HG03571 (cell line): ENCODE measurements at regions not wholly inside any gene's neighbourhood (a gene's known extent, or its start where the extent isn't known, plus 50 kb on each side); places are given as distances from the start of the nearest gene placed in this dataset.

Experiments used
- ATAC-seq: cut with Tn5 transposase; IDR thresholded peaks from one replicate; pipeline ENCODE4 v1.9.1; 2021; ENCODE audit not compliant: unreplicated experiment

- no peak for ATAC-seq
Measured at GRCh38 chr2:156165742-156166141, 166.8 kb downstream of the NR4A2 start.

DNA sequence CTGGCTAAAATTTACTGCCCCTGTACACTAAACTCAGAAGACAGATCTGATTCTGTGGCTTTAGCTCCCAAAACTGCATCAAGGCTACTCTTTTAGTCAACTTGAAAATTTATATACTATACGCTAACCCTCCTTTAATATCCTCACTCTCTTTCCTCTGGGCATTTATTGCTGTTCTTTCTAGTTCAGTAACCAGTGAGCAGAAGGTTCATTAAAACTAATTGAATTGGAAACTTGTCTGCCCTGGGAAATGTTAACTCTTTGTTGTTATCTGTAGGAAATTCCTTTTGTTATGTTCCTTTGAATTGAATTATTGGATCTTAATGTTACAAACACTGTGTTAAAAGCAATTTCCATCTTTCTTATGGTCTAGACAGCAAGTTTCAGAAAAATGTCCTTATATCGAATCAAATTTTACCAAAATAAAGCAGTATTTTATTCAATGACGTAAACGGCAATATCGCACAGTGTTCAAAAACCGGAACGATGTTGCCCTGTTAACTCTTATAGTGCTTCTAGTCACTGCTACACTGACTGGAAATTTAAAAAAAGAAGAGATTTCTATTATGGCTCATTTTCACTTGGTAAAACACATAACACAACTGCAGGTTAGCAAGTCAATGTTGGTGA is 168.3 kb downstream of the NR4A2 start:
- no peak for ATAC-seq

- no peak for ATAC-seq
Measured at GRCh38 chr2:156158808-156159207, 173.7 kb downstream of the NR4A2 start.

GRCh38 chr2:156157670-156158069 is 174.9 kb downstream of the NR4A2 start:
- ATAC-seq: no peak

DNA sequence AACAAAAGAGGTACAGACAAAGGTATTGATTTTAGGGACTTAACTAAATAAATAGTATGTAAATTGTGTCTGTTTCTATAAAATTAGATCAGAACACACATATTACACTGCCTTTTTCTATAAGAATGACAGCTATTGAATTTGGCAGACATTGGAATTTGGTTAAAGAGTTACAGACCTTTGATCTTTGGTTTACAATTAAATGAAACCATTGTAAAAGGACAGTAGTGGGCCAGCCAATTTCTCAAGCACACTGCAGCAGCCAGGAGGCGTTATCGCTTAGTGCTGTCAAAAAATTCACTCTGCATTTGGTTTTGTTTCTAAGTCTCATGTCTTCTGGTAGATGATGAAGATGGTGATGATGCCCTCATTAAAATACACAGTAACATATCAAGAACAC is 175.9 kb downstream of the NR4A2 start:
- ATAC-seq: no peak

DNA sequence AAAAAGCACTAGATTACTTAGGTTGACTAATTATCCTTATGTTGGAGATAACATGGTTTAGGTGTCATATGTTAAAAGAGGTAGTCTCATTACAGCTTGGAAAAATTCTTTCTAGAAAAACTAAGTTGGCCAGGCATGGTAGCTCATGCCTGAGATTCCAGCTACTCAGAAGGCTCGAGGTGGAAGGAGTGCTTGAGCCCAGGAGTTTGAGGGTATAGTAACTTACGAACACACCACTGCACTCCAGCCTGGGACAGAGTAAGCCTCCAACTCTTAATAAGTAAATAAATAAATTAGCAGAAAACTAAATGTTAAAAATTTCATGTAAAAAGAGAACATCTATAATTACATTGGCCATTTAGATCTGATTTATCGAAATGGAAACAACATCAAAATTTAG is 177.2 kb downstream of the NR4A2 start:
- no peak for ATAC-seq

- no peak for ATAC-seq
Measured at GRCh38 chr2:156151351-156151750, 181.2 kb downstream of the NR4A2 start.

GRCh38 chr2:156147594-156148330 is 184.8 kb downstream of the NR4A2 start:
- ATAC-seq: peak; percentile 43

- no peak for ATAC-seq
Measured at GRCh38 chr2:156145976-156146375, 186.5 kb downstream of the NR4A2 start.

GRCh38 chr2:156145469-156145868 is 187.1 kb downstream of the NR4A2 start:
- no peak for ATAC-seq

GRCh38 chr2:156136566-156136965 is 196.0 kb downstream of the NR4A2 start:
- ATAC-seq: no peak

GRCh38 chr2:156134887-156135286 is 197.6 kb downstream of the NR4A2 start:
- ATAC-seq: no peak

DNA sequence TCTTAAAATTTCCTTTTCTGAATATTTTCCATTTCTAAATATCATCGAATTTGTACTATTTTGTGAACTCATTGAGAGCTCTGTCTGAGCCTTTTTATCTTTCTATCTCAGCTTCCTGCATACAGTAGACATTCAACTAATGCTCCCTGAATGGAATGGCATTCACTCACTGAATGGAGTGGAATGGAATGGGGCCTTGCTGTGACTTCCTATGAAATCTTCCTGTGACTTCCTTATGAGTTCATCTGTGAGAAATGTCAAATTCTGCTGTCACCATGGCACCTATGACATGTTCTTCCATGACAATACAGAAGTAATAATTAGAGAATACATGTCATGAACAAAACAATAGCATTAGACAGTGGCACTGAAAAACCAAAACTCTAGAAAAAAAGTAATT is 199.6 kb downstream of the NR4A2 start:
- no peak for ATAC-seq

- no peak for ATAC-seq
Measured at GRCh38 chr2:156132130-156132529, 200.4 kb downstream of the NR4A2 start.

DNA sequence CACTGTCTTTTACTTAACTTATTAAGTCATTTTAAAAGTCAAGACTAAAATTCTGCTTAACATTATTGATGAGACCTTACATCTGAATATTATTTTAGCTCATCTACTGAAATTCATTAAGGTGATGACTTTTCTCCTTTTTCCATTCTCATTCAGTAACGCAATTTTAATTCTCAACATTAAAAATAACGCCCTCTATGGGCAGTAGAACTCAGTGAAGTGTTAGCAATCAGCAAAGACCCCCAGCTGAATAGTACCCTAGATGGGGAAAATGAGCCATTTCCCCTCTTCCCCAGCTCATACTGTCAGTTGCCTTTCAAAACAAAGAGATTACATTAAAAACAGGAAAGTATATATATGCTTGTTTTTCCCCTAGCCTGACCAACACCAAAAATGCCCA is 203.3 kb downstream of the NR4A2 start:
- no peak for ATAC-seq

GRCh38 chr2:156125018-156125417 is 207.5 kb downstream of the NR4A2 start:
- no peak for ATAC-seq

DNA sequence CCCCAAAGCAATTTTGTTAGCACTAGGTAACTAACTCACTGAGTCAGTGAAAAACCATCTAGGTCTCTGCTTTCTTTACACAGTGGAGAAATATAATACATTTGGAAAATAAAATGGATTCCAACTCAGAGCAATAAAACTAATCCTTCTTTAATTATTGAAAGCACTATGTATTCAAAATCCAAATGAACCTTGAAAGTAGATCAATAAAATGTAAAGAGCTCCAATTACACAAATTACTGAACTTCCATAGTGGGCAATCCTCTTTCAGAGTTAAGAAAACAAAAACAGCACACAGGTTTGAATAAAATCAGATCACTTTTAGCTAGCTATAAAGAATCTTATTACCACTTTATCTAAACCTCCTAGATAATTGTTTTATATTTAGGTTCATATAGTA is 208.1 kb downstream of the NR4A2 start:
- ATAC-seq: no peak

- ATAC-seq: no peak
Measured at GRCh38 chr2:156118753-156119416, 213.6 kb downstream of the NR4A2 start.

DNA sequence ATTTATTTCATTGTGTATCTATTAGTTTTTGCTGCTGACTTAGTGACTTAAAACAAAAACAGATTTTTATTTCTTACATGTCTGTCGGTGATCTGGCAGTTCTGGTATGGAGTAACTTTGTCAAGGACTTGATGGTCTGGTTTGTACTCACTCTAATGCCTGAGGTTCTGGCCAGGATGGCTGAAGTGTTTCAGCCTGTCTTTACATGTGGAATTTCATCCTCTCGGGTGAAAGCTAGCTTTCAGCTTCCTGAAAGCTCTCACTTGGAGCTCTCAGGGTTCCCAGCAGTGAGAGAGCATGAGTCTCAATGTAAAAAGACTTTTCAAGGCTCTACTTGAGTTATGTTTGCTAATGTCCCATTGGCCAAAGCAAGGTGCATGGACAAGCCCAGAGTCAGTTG is 216.4 kb downstream of the NR4A2 start:
- no peak for ATAC-seq

DNA sequence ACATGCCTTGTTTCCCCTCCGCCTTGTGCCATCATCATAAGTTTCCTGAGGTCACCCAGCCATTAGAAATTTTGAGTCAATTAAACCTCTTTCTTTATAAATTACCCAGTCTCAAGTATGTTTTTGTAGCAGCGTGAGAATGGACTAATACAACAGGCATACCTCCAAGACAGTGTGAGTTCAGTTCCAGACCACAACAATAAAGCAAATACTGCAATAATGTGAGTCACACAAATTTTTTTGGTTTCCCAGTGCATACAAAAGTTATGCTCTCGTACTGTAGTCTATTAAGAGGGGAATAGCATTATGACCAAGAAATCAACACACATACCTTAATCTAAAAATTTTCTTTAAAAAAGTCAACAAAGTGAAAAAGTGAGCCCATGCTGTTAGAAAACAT is 217.2 kb downstream of the NR4A2 start:
- ATAC-seq: no peak

DNA sequence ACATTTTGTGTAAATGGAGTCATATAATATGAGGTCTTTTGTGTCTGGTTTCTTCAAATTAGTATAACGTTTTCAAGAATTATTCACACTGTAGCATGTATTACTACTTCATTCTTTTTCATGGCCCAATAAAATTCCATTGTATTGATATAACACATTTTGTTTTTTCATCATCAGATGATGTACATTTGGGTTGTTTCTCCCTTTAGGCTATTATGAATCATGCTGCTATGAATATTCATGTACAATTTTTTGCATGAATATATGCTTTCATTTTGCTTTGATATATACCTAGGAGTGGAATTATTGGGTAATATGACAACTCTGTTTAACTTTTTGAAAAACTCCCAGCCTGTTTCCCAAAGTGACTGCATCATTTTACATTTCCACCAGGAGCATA is 220.2 kb downstream of the NR4A2 start:
- no peak for ATAC-seq

DNA sequence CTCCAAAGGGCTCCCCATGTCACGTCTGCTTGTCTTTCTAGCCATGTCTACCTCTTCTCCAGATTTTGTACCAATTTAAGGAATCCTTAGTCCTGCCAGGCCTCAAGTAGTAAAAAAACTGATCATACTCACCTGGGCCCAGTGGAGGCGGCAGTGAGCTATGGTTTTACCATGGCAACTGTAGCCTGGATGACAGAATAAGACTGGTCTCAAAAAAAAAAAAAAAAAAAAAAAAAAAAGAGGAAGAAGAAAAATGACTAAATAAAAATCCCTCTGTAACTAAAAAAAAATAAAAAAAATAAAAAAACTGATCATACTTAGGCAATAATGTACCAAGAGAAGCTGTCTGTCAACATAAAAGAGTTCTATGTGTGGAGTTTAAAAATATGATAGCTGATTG is 221.6 kb downstream of the NR4A2 start:
- peak; percentile 88 for ATAC-seq
